ENCODE measurements at regions not wholly inside any gene's neighbourhood (a gene's known extent, or its start where the extent isn't known, plus 50 kb on each side); places are given as distances from the start of the nearest gene placed in this dataset.

DNA sequence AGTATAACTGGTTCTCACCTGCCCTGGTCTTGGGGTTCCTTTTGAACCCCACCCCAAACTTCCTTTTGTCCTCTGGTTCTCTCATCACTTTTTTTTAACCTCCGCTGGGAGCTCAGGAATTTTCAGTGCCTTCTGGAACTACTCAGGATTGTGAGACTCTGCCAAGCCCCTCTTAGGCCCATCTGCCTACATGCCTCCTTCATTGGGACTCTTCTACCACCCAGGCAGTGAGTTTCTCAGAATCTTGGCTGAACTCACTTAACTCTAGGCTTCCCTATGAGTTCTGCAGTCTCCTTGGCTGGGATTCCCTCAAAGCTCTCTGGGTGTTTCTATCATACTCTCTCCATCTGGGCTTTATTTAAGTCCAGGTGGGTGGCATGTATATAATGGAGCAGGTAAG lies 86.3 kb downstream of the MDH1 start:
- no peak for DNase-seq (ENCODE audit: extremely low read depth, low read depth)
- H3K4me3 ChIP-seq (replicated peaks; ENCODE audit: low read depth, low read length): no peak overlapping the region
- TF ChIP-seq CTCF (IDR thresholded peaks at IDR 0.05; ENCODE audit: low read depth, low read length, missing control alignments): no peak

DNA sequence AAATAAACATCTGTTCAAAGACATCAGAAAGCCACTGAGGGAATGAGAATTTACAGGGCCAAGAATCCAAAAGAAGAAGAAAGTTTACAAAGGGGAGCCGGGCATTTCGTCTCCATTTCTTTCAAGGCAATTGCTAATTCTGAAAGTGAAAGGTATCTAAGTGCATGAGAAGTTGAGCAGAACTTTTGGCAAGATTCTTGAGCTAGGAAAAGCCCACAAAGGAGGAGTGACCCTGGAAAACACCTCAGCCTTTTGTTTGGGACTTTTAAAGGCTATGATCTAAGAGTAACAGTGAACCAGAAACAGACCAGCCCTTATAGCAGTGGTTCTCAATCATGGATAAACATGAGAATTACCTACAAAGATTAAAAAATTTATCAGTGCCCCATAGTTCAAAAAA lies 87.4 kb downstream of the MDH1 start:
- H3K4me3 ChIP-seq (replicated peaks; ENCODE audit: low read depth, low read length): no peak overlapping the region
- DNase-seq (ENCODE audit: extremely low read depth, low read depth): no peak
- TF ChIP-seq CTCF (IDR thresholded peaks at IDR 0.05; ENCODE audit: low read depth, low read length, missing control alignments): no peak

- no peak for TF ChIP-seq CTCF (IDR thresholded peaks at IDR 0.05; ENCODE audit: low read depth, low read length, missing control alignments)
- H3K4me3 ChIP-seq (replicated peaks; ENCODE audit: low read depth, low read length): no peak overlapping the region
- DNase-seq (ENCODE audit: extremely low read depth, low read depth): no peak
These were observed 89.3 kb downstream of the MDH1 start for GRCh38 chr2:63678085-63678484.

DNA sequence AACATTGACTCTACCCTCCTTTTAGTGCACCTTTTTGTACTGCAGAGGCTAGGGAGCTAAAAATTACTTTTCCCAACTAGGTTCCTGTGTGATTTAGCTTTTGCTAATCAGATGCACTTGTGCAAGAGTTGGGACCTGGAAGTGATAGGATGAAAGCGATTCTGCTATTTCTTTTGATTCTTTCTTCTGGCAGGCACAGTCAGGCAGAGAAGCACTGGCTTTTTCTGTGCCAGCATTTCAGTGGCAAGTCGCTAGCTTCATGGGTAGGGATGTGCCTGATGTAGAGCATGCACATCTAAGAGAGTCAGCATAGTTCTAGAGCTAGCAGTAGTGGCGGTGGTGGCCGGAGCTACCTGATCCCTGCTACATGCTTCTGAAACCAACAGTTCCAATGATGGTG lies 89.8 kb downstream of the MDH1 start:
- no peak overlapping the region for H3K4me3 ChIP-seq (replicated peaks; ENCODE audit: low read depth, low read length)
- TF ChIP-seq CTCF (IDR thresholded peaks at IDR 0.05; ENCODE audit: low read depth, low read length, missing control alignments): no peak

GRCh38 chr2:63679252-63679855 lies 90.6 kb downstream of the MDH1 start:
- no peak for DNase-seq (ENCODE audit: extremely low read depth, low read depth)
- H3K4me3 ChIP-seq (replicated peaks; ENCODE audit: low read depth, low read length): no peak overlapping the region
- no peak for TF ChIP-seq CTCF (IDR thresholded peaks at IDR 0.05; ENCODE audit: low read depth, low read length, missing control alignments)

More for the DNA sequence above, 89.8 kb downstream of the MDH1 start:
- DNase-seq (ENCODE audit: extremely low read depth, low read depth): no peak

DNA sequence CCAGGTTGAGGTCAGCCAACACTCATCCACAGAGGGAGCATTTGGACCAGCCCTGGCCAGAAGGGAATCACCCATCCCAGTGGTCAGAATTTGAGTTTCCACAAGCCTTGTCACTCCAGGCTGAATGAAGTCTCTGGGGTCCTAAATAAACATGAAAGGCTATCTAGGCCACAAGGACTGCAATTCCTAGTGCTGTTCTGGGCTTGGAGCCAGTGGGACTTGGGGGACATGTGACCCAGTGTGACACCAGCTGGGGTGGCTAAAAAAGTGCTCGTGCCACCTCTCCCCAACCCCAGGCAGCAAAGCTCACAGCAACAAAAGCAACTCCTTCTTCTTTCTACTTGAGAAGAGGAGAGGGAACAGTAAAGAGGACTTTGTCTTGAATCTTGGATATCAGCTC lies 91.7 kb downstream of the MDH1 start:
- TF ChIP-seq CTCF (IDR thresholded peaks at IDR 0.05; ENCODE audit: low read depth, low read length, missing control alignments): no peak
- no peak overlapping the region for H3K4me3 ChIP-seq (replicated peaks; ENCODE audit: low read depth, low read length)
- no peak for DNase-seq (ENCODE audit: extremely low read depth, low read depth)

GRCh38 chr2:63681896-63682295 lies 93.1 kb downstream of the MDH1 start:
- DNase-seq (ENCODE audit: extremely low read depth, low read depth): no peak
- H3K4me3 ChIP-seq (replicated peaks; ENCODE audit: low read depth, low read length): no peak overlapping the region
- no peak for TF ChIP-seq CTCF (IDR thresholded peaks at IDR 0.05; ENCODE audit: low read depth, low read length, missing control alignments)

All from HFF-Myc (cell line).